Amygdala (tissue), 56 donors: ENCODE measurements at regions not wholly inside any gene's neighbourhood (a gene's known extent, or its start where the extent isn't known, plus 50 kb on each side); places are given as distances from the start of the nearest gene placed in this dataset.

Source experiments
- DNase-seq, 56 donors: peaks; one replicate each; lab custom pipeline; 2025; lab: John Stamatoyannopoulos, UW

DNA sequence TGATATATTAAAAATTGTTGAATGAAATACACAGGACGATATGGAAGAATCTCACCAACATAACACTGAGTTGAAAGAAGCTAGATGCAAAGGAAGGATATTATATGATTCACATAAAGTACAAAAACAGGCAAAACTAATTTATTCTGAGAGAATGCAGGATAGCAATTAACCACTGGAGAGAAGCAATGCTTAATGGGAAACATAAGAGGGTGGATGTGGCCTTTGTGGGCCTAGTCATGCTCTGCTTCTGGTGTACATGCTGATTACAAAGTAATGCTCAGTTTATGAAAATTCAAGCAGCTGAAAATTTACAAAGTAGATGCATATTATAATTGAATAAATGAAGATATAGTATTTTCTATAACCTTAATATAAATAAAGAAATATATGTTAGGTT, 326.4 kb upstream of the ADAMTS5 start:
- DNase-seq = no peak

DNA sequence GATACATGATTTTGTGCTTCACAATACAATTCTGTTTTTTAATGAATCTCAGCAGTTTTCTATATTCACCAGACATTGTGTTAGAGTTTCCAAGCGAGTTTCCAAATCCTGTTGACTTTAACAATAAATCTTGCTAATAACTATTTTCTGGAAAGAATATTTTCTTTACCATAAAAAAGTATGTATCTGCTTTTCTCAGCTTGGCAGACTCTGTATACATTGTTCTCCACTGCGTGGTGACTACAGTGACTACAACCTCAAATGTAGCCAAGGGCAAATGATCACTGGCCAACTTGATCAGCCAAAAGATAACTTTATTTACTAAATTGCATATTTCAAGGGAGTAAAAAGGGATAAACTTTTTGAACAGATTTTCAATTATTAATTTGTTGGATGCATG, 325.9 kb upstream of the ADAMTS5 start:
- no peak for DNase-seq

DNA sequence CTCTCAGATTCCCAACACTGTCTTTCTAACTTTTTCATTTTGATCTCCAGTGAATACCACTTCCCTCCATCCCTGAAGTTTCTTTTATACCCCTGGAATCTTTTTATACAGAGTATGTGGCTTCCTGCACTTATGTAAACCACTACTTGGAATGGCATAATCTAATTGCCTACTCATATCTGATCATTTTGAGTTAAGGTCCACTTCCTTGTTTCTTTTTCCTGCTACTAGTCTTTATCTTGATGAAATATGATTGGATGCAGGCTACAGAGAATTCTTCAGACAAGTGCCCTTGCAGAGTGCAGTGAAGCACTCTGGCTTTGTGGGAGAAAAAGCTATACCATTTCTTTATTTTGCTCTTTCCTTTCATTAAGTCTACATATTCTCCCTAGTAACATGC, 325.3 kb upstream of the ADAMTS5 start:
- no peak for DNase-seq

DNA sequence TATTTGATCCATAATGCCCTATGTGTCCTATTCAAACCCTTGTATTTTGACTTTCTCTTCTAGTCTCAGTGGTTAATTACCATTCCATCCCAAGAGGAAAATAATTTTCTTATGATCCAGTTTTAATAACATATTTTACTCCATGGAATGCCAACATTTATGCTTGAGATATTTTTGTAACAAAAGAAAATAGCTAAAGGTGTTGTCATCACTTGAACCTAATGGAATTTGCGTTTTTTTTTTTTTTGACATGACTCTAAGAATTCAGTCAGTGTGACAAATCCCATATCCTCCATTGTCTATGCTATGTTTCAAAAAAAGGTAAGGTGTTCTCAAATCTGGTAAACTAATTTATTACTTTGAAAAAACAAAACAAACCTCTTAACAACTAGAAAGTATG, 324.1 kb upstream of the ADAMTS5 start:
- DNase-seq = no peak

DNA sequence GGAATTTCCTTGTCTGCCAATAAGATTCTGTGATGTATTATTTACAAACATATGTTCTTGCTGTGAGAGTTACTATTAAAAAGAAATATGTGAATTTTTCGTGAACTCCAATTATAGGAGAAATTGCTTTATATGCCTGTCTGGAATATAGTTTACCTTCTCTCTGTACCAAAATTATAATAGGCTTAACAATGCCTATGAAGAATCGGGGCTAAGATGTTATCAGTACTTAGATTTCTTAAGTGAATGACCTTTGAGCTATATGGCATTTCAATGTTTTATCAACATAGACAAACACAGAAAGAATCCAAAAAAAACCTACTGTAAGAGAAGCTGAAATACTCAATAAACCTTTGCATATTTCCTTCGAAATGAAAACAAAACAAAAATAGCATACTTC, 323.1 kb upstream of the ADAMTS5 start:
- DNase-seq = no peak

DNA sequence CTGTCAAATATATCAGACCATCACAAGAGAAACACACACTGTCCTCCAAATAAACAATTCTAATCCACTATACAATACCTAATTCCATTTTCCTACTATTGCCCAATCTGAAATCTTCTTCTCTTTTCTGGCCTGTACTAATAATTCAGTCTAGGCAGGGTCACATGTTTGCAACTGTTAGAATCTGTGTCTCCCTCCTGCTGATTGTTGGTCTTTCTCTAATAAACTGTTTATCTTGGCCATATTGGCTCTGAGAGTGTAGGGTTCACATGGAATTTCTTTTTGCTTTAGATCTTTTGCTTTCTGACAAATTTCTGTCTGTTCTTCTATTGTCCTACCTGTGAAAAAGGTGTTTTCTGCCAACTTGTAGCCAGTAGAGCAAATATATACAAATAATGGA, 319.9 kb upstream of the ADAMTS5 start:
- no peak for DNase-seq

DNA sequence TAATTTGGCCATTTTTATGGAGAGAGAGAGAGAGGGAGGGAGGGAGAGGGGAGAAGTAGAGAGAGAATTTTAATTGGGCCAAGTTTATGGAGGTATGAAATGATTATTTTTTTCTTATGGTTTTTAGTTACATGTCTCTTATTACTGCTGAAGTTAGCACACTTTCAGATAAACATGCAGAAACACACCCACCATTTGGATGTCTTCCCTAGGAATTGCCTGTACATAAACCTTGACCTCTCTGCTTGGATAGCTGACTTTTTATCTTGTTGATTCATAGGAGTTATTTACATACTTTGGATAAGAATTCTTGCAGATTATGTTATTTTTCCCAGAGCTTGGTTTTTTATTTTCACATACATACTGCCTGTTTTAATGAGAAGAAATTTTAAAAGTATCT, 310.2 kb upstream of the ADAMTS5 start:
- no peak for DNase-seq

DNA sequence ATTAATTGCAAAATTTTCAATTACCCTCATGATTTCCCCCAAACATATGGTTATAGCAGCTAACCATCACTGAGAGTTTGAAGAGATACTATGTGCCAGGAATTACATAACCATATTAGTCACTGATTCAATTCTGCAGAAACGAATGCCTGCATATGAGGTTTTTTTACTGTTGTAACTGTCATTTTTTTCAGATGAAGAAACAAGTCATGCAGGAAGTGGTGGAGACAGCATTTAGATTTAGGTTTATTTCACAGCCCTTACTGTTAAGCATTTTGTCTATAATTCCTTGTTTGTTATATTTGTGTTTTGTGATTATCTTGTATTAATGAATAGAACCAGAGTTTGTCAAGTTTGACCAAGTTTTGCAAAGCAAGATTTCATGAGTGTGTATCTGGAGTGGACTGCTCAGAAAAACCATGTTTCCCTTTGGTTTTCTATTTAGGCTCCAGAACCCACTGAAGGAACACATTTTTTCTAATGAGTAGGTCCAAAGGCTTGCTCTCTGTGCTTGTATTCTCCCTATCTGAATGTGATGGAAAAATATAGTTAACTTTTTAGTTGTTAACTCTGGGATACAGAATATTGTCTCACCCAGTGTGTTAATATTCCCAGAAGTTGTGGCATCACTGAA, 308.5 kb upstream of the ADAMTS5 start:
- no peak for DNase-seq

DNA sequence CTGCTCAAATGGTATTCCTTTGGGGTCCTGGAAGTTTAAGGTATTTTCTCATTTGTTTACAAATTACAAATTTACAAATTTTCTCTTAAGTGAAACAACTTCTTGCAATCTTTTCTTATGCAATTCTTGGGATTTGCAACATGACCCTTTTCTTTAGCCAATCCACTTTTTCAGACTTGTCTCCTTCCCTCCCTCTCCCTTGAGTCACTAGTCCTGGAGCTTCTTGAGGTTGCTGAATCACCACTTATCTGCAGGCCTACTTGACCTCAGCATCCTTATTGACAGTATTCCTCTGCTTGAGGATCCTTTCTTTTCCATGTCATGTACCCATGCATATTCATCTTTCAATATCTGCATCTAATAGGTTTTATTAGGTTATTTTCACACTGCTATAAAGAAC, 302.8 kb upstream of the ADAMTS5 start:
- DNase-seq = no peak

DNA sequence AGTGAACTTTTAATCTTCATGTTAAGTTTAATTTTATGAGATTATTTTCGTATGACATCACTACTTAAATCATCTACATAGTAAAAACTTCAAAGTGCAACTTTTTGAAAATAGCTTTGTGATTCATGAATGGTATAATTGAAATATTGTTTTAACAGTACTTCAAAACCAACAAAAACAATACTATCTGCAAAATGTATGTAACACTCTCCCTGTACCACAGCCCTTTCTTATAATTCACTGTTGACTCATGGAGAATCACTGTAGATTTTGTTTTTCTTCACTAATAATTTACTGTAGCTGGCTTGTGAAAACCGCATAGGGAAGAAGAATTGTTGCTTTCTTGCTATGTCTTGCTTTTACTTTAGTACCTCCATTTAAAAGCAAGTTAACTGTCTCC, 301.4 kb upstream of the ADAMTS5 start:
- DNase-seq = no peak

DNA sequence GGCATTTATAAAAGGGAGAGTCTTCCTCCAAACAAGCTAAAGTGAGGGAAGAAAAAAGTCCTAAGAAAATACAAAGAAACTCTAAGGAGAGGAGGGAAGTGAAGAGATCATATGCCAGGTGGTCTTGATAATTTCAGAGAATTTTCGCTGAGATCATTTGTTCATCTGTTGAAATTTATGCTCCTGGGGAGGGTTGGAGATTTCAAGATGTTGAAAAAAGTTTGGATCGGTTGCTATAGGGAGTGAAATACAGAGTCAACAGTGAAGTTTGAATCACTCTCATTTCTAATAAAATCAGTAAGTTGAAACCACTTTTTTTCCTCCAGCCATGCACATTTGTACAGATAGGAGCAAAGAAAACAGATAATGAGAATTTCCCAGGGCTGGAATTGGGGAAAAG, 299.1 kb upstream of the ADAMTS5 start:
- no peak for DNase-seq

DNA sequence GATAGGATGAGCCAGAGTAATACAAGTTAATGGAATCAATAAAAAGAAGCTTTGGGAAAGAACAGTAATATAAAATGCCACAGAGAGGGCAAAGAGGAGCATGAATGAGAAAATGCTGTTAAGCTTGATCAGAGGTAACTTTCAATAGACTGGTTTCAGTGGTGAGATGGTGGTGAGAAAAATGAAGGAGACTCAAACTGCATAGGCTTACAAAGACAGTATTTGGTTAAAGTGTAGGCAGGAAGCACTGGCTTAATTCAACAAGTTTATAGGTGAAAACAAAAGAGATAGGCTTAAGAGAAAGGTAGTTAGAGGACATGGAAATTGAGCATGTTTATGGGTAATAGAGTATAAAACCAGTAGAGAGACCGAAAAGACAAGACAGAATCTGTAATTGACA, 298.6 kb upstream of the ADAMTS5 start:
- DNase-seq = no peak

DNA sequence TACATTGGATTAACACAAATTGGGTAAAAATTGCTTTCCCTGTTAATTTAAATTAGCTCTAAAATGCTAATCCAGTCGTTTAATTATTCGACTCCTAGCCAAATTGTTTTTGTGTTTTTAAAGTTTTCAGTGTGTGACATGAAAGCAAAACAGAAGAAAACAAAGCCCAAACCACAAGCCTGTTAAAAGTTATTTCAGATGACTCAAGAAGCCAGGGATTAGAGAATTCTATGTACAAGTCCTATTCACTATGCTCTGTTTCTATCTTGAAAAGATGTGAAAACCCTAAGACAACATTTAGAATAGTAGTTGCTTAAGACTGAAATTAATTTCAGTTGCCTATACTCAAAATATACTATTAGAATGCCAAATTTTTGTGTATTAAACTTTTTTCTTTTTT, 294.8 kb upstream of the ADAMTS5 start:
- DNase-seq = no peak

DNA sequence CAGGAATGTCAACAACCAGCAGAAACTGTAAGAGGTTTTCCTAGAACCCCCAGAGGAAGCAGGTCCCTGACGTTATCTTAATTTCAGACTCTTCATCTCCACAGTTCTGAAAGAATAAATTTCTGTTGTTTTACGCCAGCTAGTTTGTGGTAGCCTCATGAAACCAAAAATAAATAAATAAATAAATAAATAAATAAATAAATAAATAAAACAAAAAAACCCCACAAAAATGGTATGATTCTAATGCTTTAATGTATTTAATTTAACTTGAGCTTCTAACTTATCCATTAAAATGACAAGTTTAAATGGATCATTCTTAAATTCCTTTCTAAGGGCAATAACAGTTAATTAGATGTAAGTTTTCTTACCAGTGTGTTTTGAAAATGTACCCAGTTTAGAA, 293.8 kb upstream of the ADAMTS5 start:
- no peak for DNase-seq

DNA sequence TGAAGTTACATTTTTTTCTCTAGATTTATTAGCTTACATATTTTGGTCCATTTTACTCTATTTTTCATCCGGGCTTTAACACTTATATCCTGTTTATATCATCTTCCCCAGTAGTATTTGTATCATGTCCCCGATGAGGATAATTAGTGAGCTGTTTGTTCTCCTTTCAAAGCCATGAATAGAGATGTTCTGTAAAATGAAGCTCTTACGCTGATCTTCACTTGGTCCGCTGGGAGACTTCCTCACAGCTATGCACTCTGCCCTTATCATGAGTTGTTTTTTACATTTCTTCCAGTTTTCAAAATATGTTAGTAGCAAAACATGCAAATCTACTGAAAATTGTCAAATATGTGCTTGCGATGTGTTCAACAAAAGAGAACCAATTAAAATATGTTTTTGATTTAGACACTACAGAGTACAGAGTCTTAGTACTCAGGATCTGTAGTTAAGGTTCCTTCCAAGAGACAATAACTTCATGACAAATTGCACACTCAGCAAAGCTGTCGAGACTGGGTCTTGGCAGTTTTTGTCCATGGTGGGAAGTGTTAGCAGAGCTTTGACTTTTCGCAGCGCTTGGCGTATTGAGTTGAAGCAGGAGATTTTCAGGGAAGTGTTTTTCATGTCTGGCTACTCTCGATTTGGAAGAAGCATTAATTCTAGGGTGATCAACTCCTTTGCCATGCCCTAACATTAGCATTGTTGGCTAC, 292.0 kb upstream of the ADAMTS5 start:
- no peak for DNase-seq

DNA sequence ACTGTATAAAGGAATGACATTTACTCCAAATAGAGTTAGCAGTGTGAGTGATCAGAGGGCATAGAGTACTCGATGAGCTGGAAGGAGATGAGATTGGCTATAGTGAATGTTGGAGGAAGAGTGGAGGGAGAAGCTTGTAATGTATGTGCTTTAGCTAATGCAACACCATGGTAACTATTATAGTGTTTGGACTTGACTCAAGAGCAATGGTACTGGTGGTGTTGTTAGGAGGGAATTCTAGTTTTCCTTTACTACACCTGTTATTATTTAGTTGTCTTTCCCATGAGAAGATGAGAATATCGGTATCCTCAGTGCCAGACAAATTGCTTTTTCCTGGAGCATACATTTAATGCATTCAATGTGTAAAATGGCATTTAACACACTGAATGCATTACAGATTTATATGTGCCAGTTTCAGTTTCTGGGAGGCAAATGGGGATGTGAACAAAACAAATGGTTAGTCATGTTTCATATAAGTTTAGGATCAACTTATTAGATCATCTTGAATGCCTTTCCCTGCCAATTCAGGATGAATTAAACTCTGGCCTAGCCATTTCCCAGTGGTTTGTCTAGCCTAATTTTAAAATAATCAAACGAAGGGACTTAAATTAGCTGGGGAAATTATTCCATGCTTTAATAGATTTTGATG, 291.1 kb upstream of the ADAMTS5 start:
- DNase-seq = no peak

DNA sequence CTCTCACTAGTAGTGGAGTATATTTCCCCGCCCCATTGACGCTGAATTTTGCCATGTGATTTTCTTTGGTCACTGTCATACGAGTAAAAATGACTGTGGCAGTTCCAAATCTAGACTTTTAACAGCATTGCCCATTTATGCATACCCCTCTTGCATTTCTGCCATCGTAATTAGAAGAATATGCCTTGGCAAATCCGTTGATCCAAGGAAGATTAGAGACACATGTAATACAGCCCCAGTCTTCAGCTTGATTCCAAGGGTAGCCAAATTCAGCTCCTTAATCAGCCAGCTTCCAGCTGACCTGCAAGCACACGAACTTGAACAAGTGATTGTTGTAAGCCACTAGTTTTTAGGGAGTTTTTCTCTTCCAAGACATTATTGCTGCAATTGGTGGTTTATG, 290.3 kb upstream of the ADAMTS5 start:
- DNase-seq = no peak

DNA sequence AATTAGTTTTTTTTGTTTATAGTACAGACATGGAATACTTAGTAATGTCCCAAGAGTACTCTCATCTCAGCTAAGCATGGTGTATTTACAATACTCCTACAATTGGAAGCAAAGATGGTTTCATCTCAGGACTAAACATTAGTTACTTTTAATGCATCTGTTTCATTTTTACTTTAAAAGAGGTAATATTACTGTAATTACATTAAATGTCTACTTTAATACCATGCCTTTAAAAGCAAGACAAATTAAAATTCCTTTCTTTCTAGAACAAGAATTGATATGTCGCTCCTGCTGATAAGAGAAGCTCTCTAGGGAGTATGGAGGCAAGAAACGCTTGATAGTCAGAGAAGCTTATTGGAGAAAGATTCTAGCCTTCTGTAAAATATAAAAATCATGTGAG, 284.9 kb upstream of the ADAMTS5 start:
- no peak for DNase-seq

DNA sequence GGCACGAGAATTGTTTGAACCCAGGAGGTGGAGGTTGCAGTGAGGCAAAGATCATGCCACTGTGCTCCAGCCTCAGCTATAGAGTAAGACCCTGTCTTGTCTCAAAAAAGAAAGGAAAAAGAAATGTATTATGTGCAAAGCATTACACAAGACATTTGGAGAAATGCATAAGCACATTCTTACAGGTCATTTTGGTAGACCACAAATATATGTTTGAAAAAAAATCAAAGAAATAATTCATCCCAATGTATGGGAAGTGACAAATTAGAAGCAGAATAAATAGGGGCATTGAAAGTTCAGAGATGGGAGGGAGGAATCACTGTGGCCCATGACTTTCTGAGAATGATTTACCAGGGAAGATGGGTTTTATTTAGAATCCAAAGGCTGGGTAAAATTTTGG, 283.5 kb upstream of the ADAMTS5 start:
- DNase-seq = no peak

DNA sequence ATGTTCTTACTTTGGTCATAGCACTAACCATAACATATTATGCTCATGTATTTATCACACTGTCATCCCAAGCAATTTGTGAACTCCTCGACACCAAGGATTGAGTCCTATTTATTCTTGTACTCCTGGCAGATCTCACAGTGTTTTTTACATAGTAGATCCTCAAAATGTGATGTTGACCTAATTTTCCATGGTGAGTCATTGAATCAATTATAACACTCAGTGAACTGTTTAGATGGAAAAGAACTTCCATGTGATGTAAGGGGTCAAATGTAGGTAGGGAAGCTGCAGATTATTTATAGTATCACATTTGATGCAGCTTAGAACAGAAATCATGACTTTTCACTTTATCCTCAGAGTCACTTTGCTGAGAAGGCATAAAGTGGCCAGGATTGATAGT, 281.9 kb upstream of the ADAMTS5 start:
- no peak for DNase-seq

DNA sequence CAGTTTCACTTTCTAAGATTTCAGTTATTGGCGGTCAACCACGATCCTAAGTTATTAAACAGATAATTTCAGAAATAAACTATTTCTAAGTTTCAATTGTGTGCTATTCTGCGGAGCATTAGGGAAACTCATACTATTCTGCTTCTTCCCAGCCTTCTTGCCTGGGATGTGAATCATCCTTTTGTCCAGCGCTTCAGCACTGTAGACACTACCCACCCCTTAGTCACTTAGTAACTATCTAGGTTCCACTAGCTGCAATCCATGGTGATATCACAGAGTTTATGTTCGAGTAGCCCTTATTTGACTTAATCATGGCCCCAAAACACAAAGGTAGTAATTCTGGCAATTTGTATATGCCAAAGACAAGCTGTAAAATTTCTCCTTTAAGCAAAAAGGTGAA, 279.9 kb upstream of the ADAMTS5 start:
- DNase-seq = no peak

DNA sequence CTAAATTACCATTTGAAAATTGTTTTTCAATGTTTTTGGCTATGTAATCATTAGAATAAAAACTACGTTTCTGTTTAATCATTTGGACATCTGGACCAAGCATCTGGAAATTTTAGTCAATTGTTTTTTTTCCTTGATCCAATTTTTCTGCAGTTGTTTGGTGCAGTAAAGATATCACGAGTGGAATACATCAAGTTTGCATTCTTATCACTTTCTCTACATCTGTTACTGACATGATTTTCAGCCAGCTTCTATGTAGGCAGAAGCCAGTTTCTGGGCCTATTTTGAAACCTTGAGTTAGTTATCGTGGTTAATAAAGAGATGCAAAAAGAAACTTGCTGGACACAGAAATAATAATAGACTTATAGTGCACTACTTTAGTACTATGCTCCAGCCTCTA, 277.9 kb upstream of the ADAMTS5 start:
- DNase-seq = no peak
